Activated naive CD4-positive, alpha-beta T cell (primary cell): ENCODE measurements at regions not wholly inside any gene's neighbourhood (a gene's known extent, or its start where the extent isn't known, plus 50 kb on each side); places are given as distances from the start of the nearest gene placed in this dataset.

Experiments used
- DNase-seq, 4 experiments: peaks; one replicate each; lab custom pipeline; 2025; lab: John Stamatoyannopoulos, UW

DNA sequence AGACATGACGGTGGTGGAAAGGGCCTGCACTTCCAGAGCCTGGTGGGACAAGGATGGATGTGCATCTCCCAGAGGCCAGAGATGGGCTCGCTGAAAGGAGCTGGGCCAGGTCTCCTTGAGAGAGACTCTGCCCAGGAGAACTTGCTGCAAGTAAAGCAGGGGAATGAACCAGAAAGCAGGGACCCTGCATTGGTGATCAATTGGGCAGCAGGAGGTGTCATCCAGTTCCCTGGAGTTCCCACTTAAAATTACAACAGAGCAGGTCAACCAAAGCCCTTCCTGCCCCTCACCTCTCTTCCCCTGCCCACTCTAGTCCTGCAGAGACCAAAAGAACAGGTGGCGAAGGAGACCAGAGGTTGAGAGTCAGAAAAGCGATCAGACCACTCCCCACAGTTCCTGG lies 69.7 kb upstream of the CAB39 start:
- no peak for DNase-seq

DNA sequence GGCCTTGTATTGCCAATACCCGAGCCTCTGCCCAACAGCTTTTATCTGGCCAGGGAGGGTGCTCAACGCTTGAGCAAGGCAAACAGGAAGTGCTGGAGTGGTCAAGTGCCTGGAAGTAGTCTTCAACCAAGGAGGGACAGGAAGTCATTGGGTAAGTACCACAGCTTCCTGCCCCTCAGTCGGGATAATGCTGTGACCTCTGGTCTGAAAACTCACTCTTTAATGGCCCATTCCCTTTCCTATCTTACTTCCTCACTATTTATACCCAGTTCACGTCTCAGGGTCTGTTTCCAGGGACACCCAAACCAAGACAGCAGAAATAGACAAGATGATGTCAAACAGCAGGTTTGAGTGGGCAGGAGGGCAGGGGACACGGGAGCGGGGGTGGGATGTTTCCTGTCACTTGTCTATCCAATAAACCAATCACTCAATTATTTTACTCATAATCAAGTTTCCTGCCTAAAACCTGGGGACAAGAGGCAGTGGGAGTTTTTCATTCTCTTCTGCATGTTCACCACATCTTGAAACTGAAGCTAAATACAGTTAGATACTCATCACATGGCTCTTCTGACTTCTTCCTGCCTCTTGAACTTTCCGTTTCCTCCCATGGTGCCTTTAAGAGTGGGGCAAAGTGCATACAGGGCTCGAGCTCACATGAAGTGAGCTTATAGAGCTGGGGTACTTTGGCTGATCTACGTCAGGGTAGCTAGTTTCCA lies 68.9 kb upstream of the CAB39 start:
- DNase-seq, result no peak

DNA sequence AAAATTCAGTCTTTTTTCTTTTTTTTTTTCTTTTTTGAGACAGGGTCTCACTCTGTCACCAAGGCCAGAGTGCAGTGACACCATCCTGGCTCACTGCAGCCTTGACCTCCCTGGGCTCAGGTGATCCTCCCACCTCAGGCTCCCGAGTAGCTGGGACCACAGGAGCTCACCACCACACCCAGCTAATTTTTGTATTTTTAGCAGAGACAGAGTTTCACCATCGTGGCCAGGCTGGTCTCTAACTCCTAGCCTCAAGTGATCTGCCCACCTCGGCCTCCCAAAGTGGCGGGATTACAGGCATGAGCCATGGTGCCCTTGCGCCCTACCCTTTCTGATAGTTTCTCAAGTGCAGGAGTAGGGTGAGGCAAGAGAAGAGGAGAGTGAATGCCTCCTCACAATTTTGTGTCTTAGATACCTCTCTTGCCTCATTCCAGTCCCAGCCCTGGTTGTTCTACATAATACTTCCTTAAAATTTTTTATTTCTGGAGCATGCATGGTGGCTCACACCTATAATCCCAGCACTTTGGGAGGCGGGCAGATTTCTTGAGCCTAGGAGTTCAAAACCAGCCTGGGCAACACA lies 68.2 kb upstream of the CAB39 start:
- no peak for DNase-seq

DNA sequence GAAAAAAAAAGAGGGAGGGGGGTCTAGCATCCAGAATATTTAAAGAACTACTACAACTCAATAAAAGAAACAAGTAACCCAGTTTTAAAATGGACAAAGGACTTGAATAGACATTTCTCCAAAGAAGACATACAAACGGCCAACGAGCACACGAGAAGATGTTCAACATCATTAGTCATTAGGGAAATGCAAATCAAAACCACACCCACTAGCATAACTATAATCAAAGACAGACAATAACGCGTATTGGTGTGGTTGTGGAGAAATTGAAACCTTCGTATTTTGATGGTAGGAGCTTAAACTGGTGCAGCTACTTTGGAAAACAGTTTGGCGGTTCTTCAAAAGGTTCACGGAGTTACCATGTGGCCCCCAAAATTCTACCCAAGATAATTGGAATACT lies 64.3 kb upstream of the CAB39 start:
- no peak for DNase-seq

DNA sequence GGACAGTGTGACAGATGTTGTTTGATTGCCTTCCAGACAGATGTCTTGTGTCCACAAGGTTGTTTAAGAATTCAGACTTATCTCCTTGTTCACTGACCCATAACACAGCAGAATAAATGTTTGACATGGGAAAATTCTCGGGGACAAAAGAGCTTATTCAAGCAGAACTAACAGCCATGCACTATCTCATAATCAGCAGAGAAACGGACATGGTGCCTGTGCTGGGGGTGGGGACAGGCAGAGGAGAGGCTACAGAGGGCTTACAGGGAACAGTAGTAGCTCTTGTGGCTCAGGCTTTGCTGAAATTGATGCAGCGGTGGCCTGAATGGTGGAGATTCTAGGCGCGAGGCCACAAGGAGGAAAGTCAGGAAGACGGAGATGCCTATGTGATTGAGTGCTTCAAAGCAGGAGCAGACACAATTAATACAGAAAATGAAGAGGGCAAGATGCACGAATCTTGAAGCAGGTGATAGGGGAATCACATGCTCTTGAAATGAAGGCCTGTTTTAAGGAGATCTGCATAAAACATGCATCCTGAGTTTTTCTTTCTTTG lies 62.0 kb upstream of the CAB39 start:
- no peak for DNase-seq

DNA sequence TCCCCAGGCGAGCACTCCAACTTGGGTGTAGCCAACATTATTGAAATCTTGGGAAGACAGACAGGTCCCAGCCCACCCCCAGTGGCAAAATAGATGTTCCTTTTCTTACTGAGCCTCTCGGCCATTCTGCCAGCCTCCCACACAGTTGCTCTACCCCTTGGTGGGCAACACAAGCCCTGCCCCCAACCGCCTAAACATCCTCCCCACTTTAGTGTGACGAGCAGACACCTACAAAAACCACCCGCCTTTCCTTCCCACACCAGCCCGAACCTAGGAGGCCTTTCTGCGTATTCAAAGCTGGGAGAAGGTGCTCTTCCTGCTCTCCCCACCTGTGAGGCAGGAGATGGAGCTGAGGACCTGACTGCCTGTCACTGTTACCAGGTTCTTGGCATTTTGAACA lies 58.6 kb upstream of the CAB39 start:
- DNase-seq, result no peak

DNA sequence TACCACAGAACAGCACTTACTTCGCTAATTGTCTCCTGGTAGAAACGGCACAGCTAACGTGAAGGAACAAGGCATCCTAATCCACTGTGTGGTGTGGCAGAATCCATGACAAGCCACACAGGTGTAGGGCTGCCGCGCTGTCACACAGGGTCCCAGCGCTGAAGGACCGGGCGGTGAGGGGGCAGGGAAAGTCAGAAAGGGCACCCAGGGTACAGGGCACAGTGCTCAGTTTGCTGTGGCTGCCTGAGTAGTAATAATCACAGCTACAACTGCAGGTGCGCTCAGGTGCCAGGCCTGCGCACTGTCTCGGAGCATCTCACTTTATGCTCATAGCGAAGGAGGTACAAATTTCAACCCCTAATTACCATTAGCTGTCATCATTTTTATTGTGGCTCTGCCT lies 55.2 kb upstream of the CAB39 start:
- DNase-seq, result no peak

DNA sequence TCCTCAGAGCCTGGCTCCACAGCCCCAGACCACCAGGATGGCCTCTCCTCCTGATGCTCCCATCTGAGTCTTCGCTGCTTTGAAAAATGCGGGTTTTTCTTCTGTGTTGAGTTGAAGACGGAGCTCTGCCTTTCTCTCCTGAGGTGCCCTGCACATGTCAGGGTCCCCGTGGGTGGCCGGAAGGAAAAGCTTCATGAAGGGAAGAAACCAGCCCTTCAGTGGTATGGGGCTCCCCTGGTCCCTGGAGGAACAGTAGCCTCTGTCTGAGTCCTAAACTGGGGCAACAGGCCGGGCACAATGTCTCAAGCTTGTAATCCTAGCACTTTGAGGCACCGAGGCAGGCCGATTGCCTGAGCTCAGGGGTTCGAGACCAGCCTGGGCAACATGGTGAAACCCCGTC lies 54.7 kb upstream of the CAB39 start:
- DNase-seq, result no peak

DNA sequence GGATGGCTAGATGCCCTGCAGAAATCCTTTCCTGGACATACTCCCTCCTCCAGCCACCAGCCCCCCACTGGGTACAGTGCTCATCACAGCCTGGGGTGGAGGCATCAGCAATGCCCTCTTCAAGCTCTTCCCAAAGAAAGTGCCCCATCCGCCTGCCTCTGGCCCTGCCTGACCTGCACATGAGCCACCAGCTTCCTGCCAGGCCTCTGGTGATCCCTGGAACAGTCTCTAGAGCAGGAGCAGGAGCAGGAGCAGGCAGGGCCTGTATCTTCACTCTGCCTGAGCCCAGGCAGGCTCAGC lies 54.1 kb upstream of the CAB39 start:
- DNase-seq, result no peak

DNA sequence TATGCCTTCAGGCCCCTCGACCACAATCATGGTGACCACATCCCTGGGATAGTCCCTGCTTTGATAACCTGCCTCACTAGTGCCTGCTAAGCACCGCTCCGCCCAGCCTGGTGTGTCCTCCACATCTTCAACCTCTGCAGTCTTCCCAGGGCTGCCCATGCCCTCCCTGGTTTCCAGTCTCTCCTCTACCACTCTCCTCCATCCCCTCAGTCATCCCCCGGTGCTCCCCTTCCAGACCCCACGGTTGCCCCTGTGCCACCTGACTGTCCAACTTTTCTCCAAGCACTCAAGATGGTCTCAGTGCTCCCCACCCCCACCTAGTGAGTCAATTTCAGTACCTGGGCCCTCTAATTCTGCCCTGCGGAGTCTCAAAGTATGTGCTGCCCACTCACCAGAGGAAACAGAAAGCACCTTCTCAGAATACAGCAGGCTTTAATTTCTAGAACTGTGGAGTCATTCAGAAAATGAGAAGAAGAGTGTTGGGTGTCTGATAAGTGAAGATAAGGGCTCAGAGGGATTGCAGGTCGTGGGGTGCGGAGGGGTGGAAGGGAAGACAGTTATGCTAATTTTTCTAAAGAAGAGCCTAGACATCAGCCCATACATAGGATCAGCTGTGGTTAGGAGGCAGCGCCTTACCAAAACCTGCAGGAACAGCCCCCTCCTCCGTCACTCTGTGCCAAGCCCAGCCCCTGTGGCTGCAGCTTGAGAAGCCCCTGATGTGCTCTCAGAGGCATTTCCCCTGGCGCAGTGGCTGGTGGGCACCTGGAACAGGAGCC lies 53.6 kb upstream of the CAB39 start:
- DNase-seq, result peak in 2 of 4 experiments; percentile 21 to 35

DNA sequence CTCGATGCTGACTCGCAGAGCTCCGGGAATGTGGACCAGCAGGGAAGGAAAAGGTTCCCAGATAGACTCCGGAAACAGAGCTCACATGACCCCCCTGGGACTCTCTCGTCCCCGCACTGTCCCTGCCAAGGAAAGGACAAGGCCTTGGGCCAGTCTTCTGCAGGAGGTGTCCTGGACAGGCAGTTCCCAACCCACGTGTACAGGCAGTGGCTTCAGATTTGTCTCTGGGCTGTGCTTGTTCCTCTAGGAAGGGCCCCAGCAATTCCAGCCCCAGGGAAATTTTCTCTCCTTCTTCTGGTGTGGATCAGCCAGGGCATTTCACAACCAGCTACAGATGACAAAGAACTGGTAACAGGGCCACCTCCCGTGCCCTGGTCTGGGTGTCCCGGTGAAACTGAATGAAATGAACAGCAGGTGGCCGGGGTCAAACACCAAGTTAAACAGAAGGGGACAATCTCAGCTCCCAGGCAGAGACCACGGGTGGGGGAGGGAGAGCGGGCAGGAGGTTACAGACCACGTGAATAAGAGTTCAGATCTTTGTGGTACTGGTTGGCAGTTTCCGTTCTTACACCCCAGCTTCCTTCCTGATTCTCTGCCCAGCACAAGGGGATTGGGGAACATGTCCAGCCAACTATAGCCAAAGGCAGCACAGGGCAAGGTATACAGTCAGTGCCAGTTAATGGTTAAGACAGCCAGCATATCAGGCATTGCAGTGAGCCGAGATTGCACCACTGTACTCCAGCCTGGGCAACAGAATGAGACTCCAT lies 52.2 kb upstream of the CAB39 start:
- peak in 1 of 4 experiments; percentile 27 for DNase-seq

DNA sequence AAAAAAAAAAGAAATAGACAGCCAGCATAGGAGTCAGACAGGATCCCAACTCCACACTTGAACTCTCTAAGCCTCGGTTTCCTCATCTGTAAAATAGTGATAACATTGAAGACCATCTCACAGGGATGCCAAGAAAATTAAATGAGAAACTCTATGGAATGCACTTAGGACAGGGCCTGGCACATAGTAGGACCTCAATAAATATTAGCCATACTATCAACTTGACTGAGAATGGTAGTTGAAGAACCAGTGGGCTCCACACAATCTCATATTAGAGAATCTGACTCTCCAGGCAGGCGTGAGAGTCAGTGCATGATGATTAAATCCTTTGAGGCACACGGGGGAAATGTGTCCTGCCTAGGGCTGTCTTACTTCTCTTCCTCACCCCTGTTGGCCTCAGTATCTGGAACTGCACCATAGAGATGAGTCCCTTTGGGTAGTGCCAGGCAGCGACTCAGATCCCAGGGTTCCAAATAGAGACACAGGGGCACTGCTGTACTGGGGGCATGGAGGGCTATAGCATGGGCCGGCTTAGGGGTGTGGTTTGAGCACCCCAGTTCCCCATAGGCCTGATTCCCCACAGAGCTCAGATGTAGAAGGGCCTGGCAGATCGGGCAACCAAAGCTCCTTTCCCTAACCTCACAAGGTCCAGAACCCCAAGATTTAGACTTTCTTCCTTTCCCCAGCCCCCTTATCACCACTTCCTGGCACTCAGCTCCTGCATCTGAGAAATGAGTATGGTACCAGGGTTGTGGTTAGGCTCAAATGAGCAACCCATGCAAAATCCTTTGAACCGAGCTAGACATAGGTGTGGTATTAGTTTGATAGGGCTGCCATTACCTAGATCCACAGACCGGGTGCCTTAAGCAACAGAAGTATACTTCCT lies 51.3 kb upstream of the CAB39 start:
- DNase-seq, result no peak
